Umbilical cord (tissue), 1 donor: ENCODE measurements at regions not wholly inside any gene's neighbourhood (a gene's known extent, or its start where the extent isn't known, plus 50 kb on each side); places are given as distances from the start of the nearest gene placed in this dataset.
"Not testable (repeated sequence)": the region's sequence is repeated elsewhere in the genome, so short reads cannot be mapped to it uniquely, and the experiment has no call there.

Experiments
- DNase-seq: peaks from one replicate; pipeline ENCODE4 v3.0.0-alpha.2; 2015; ENCODE audit warnings: low spot score

GRCh38 chr1:168825820-168826219 lies 96.8 kb upstream of the DPT start:
- no peak for DNase-seq

GRCh38 chr1:168826269-168826668 lies 97.3 kb upstream of the DPT start:
- DNase-seq, result no peak

GRCh38 chr1:168827557-168827956 lies 98.6 kb upstream of the DPT start:
- no peak for DNase-seq

GRCh38 chr1:168829876-168830275 lies 100.9 kb upstream of the DPT start:
- DNase-seq, result peak; percentile 79

- no peak for DNase-seq
Observed at GRCh38 chr1:168830562-168830961, 101.6 kb upstream of the DPT start.

- peak; percentile 21 for DNase-seq
Observed at GRCh38 chr1:168832661-168833060, 103.7 kb upstream of the DPT start.

GRCh38 chr1:168833362-168833761 lies 104.4 kb upstream of the DPT start:
- no peak for DNase-seq

GRCh38 chr1:168833801-168834224 lies 104.8 kb upstream of the DPT start:
- no peak for DNase-seq

GRCh38 chr1:168834225-168834872 lies 105.3 kb upstream of the DPT start:
- DNase-seq, result peak; percentile 76

GRCh38 chr1:168835176-168835575 lies 106.2 kb upstream of the DPT start:
- DNase-seq, result no peak

- no peak for DNase-seq
Observed at GRCh38 chr1:168835791-168836190, 106.8 kb upstream of the DPT start.

- DNase-seq, result no peak
Observed at GRCh38 chr1:168836469-168836868, 107.5 kb upstream of the DPT start.

GRCh38 chr1:168837230-168837629 lies 108.2 kb upstream of the DPT start:
- DNase-seq, result not testable (repeated sequence)

GRCh38 chr1:168842306-168842705 lies 113.3 kb upstream of the DPT start:
- no peak for DNase-seq

- DNase-seq, result no peak
Observed at GRCh38 chr1:168842916-168843315, 113.9 kb upstream of the DPT start.

GRCh38 chr1:168843401-168843800 lies 114.4 kb upstream of the DPT start:
- DNase-seq, result no peak

GRCh38 chr1:168843950-168844349 lies 114.9 kb upstream of the DPT start:
- DNase-seq, result no peak

- no peak for DNase-seq
Observed at GRCh38 chr1:168845140-168845539, 116.1 kb upstream of the DPT start.

GRCh38 chr1:168848051-168848450 lies 119.0 kb upstream of the DPT start:
- no peak for DNase-seq

GRCh38 chr1:168861421-168862004 lies 132.5 kb upstream of the DPT start:
- DNase-seq, result no peak

- DNase-seq, result peak; percentile 42
Observed at GRCh38 chr1:168863772-168864171, 134.8 kb upstream of the DPT start.

- DNase-seq, result peak; percentile 7
Observed at GRCh38 chr1:168864266-168864665, 135.3 kb upstream of the DPT start.

- no peak for DNase-seq
Observed at GRCh38 chr1:168865850-168866620, 137.0 kb upstream of the DPT start.
